Endothelial cell of umbilical vein (primary cell): ENCODE measurements at regions not wholly inside any gene's neighbourhood (a gene's known extent, or its start where the extent isn't known, plus 50 kb on each side); places are given as distances from the start of the nearest gene placed in this dataset.

Source experiments
- BruUV-seq: library from RNA; stranded (reverse); fragments of 400-500 nt; replicated peaks from 2 replicates; lab custom pipeline; 2021; lab: Mats Ljungman, UMichigan
- CTCF ChIA-PET: fragments of 300-600, 350-600 bp; sonication (Branson Sonifier 250); formaldehyde crosslinking; loops from one replicate; lab custom pipeline; 2021; ENCODE audit warnings: antibody characterized with exemption, inconsistent platforms; lab: Charles Lee
- POLR2A ChIA-PET: fragments of 300-600, 350-600 bp; sonication (Branson Sonifier 250); formaldehyde crosslinking; loops from one replicate; lab custom pipeline; 2021; ENCODE audit warnings: antibody characterized with exemption, inconsistent platforms; lab: Charles Lee
- DNase-seq: peaks from one replicate; pipeline ENCODE4 v3.0.0-alpha.2; 2011; ENCODE audit warnings: low read depth, low spot score
- FAIRE-seq: peaks from 2 replicates; lab custom pipeline; 2011; peaks lifted over from hg19 to GRCh38; lab: Jason Lieb, UNC
- H2AFZ ChIP-seq: 2 replicates; pipeline ENCODE4 v1.6.0; 2012; ENCODE audit warnings: low read depth, low read length, control low read depth, inconsistent platforms
- H3K27ac ChIP-seq: 2 replicates; pipeline ENCODE4 v1.5.1; 2011; ENCODE audit warnings: low read depth, mild to moderate bottlenecking, control low read depth, low read length, moderate library complexity; ENCODE audit not compliant: insufficient read depth
- H3K27me3 ChIP-seq, 2 experiments: 2 replicates each; pipeline versions ENCODE4 v1.6.0 to v1.6.1; 2011; ENCODE audit warnings: low read length in 2 of 2, mixed read lengths in 1 of 2; ENCODE audit not compliant: control insufficient read depth in 2 of 2, insufficient read depth in 2 of 2
- H3K36me3 ChIP-seq, 2 experiments: 2 replicates in 1 of 2; 3 replicates in 1 of 2; pipeline ENCODE4 v1.5.1; 2011; ENCODE audit warnings: low read length in 2 of 2, mild to moderate bottlenecking in 1 of 2, moderate library complexity in 1 of 2; ENCODE audit not compliant: control insufficient read depth in 2 of 2, insufficient read depth in 2 of 2; ENCODE audit errors: extremely low read depth in 1 of 2
- H3K4me1 ChIP-seq: 3 replicates; pipeline ENCODE4 v1.5.1; 2011; ENCODE audit warnings: mild to moderate bottlenecking, low read length; ENCODE audit not compliant: control insufficient read depth, insufficient read depth; ENCODE audit errors: extremely low read depth
- H3K4me2 ChIP-seq: 2 replicates; pipeline ENCODE4 v1.6.1; 2011; ENCODE audit warnings: low read length, control low read depth, mixed read lengths; ENCODE audit not compliant: insufficient read depth
- H3K4me3 ChIP-seq, 3 experiments: fragments of 200-600 bp in 1 of 3; sonication (generic), shearing (Covaris generic) in 1 of 3; replicated peaks in 1 of 3; 2 replicates each; pipeline ENCODE4 v1.5.1; 2011 to 2016; ENCODE audit warnings: control low read depth in 3 of 3, low read length in 3 of 3, mild to moderate bottlenecking in 2 of 3, inconsistent platforms in 1 of 3, low read depth in 1 of 3, moderate library complexity in 1 of 3; ENCODE audit not compliant: insufficient read depth in 1 of 3
- H3K79me2 ChIP-seq: 2 replicates; pipeline ENCODE4 v1.6.0; 2012; ENCODE audit warnings: low read length, inconsistent platforms; ENCODE audit not compliant: control insufficient read depth, insufficient read depth
- H3K9ac ChIP-seq: replicated peaks from 2 replicates; pipeline ENCODE3; 2011; ENCODE audit warnings: low read length, control low read depth; ENCODE audit not compliant: insufficient read depth; ENCODE audit errors: extremely low read depth
- H3K9me1 ChIP-seq: replicated peaks from 3 replicates; pipeline ENCODE4 v1.6.0; 2011; ENCODE audit warnings: mild to moderate bottlenecking, low read length; ENCODE audit not compliant: control insufficient read depth, insufficient read depth; ENCODE audit errors: extremely low read depth
- H3K9me3 ChIP-seq: replicated peaks from 2 replicates; pipeline ENCODE4 v1.5.1; 2012; ENCODE audit warnings: low read length, inconsistent platforms; ENCODE audit not compliant: control insufficient read depth, insufficient read depth
- H4K20me1 ChIP-seq: replicated peaks from 2 replicates; pipeline ENCODE3; 2011; ENCODE audit warnings: mild to moderate bottlenecking, low read length; ENCODE audit not compliant: control insufficient read depth, insufficient read depth; ENCODE audit errors: extremely low read depth
- EZH2 ChIP-seq: IDR thresholded peaks from 2 replicates; pipeline ENCODE4 v1.6.1; 2012; ENCODE audit warnings: borderline replicate concordance, low read depth, mild to moderate bottlenecking, moderate library complexity, low read length, inconsistent platforms; ENCODE audit not compliant: severe bottlenecking
- FOS ChIP-seq: IDR thresholded peaks from 2 replicates; pipeline ENCODE4 v1.6.1; 2011; ENCODE audit warnings: mild to moderate bottlenecking, low read length, moderate library complexity, borderline replicate concordance; ENCODE audit not compliant: insufficient read depth
- GATA2 ChIP-seq: IDR thresholded peaks from 2 replicates; pipeline ENCODE4 v1.7.0; 2011; ENCODE audit warnings: low read depth, mild to moderate bottlenecking, moderate library complexity, mixed read lengths, low read length; ENCODE audit not compliant: insufficient read length, insufficient read depth
- JUN ChIP-seq: IDR thresholded peaks from 2 replicates; pipeline ENCODE4 v1.6.1; 2011; ENCODE audit warnings: borderline replicate concordance, low read depth; ENCODE audit not compliant: insufficient read length, insufficient read depth
- MYC ChIP-seq: IDR thresholded peaks from one replicate; pipeline ENCODE4 v1.6.1; 2011; ENCODE audit warnings: mild to moderate bottlenecking, low read depth, low read length
- POLR2A ChIP-seq: IDR thresholded peaks from 2 replicates; pipeline ENCODE4 v1.6.1; 2012; ENCODE audit warnings: low read depth, mild to moderate bottlenecking, control low read depth, low read length
- POLR2AphosphoS5 ChIP-seq: IDR thresholded peaks from 2 replicates; pipeline ENCODE4 v1.6.1; 2012; ENCODE audit warnings: low read depth, mild to moderate bottlenecking, control low read depth, low read length, moderate library complexity; ENCODE audit not compliant: insufficient read depth
- dilution Hi-C: fragments of 300-500 bp; cut with MboI; formaldehyde crosslinking; loops from one replicate; pipeline ENCODE4 v1.15.0; 2019; ENCODE audit warnings: low sequenced_read_pairs; ENCODE audit not compliant: extremely low pct_ligation_motif_present
- intact Hi-C: fragments of 100-400 bp; cut with micrococcal nuclease; formaldehyde crosslinking; loops from one replicate; pipeline ENCODE4 v1.10.0; 2022
- TF ChIP-seq, protein P1 (sequence below), 2 donors: IDR thresholded peaks; 1 replicate in 1 of 2; 2 replicates in 1 of 2; pipeline ENCODE4 v1.5.1; 2011; ENCODE audit warnings: low read length in 2 of 2, mild to moderate bottlenecking in 2 of 2, moderate library complexity in 2 of 2, control low read depth in 1 of 2, inconsistent platforms in 1 of 2, low read depth in 1 of 2; ENCODE audit not compliant: insufficient read depth in 1 of 2; ENCODE audit errors: extremely low read depth in 1 of 2
- TF ChIP-seq, protein P2 (sequence below): IDR thresholded peaks from 2 replicates; pipeline ENCODE4 v1.6.1; 2011; ENCODE audit not compliant: insufficient read depth, insufficient read length

DNA sequence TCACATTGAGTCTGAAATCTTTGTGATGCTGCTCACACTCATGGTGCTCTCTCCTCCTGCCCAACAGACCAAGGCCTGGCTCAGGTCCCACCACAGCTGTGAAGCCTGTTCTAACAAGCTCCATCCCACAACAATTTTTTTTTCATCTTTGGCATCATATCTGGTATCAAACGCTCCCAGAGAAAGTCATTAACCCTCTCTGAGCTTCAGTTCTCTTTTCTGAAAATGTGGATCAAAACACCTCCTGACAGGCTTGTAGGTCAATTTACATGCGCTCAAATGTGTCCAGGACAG is 224.4 kb downstream of the LACC1 start:
- H4K20me1 ChIP-seq = no peaks in the 10 kb centered on the region
- no peak for DNase-seq
- no peak for FAIRE-seq
- no peak overlapping the region for H3K9ac ChIP-seq
- H3K36me3 ChIP-seq = no peaks in the 10 kb centered on the region
- intact Hi-C loops (no loop called here), dilution Hi-C loops (no loop called here)
- no peaks in the 10 kb centered on the region for H3K9me1 ChIP-seq
- no peaks in the 10 kb centered on the region for H3K9me3 ChIP-seq
- TF ChIP-seq EZH2 = no peak
- no peak for TF ChIP-seq GATA2
- TF ChIP-seq MYC = no peak
- TF ChIP-seq, protein P1, sequence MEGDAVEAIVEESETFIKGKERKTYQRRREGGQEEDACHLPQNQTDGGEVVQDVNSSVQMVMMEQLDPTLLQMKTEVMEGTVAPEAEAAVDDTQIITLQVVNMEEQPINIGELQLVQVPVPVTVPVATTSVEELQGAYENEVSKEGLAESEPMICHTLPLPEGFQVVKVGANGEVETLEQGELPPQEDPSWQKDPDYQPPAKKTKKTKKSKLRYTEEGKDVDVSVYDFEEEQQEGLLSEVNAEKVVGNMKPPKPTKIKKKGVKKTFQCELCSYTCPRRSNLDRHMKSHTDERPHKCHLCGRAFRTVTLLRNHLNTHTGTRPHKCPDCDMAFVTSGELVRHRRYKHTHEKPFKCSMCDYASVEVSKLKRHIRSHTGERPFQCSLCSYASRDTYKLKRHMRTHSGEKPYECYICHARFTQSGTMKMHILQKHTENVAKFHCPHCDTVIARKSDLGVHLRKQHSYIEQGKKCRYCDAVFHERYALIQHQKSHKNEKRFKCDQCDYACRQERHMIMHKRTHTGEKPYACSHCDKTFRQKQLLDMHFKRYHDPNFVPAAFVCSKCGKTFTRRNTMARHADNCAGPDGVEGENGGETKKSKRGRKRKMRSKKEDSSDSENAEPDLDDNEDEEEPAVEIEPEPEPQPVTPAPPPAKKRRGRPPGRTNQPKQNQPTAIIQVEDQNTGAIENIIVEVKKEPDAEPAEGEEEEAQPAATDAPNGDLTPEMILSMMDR (IDR thresholded peaks at IDR 0.05; ENCODE audit: extremely low read depth in 1 of 2, insufficient read depth in 1 of 2, low read depth in 1 of 2, low read length in 2 of 2) = no peak
- no peak for TF ChIP-seq POLR2A
- no peak for TF ChIP-seq FOS
- TF ChIP-seq, protein P2, sequence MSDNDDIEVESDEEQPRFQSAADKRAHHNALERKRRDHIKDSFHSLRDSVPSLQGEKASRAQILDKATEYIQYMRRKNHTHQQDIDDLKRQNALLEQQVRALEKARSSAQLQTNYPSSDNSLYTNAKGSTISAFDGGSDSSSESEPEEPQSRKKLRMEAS = no peak
- no peak for TF ChIP-seq JUN
- TF ChIP-seq POLR2AphosphoS5 = no peak
- H3K4me3 ChIP-seq = no peak overlapping the region
- H3K4me1 ChIP-seq = no peaks in the 10 kb centered on the region
- POLR2A ChIA-PET = no interaction called here
- H3K4me2 ChIP-seq = no peak overlapping the region
- no peak overlapping the region for H2AFZ ChIP-seq
- BruUV-seq = no TSS peak
- CTCF ChIA-PET = interaction anchor here (0.8 kb wide), 1 partner anchor 196 kb away, joined by 3 read pairs; no protein-coding TSS in a partner anchor
- no peak overlapping the region for H3K27ac ChIP-seq
- H3K27me3 ChIP-seq = peaks cover 7 to 9% of the 10 kb centered on the region in 2 experiments
- H3K79me2 ChIP-seq = no peaks in the 10 kb centered on the region
